GM21360 (cell line): ENCODE measurements at regions not wholly inside any gene's neighbourhood (a gene's known extent, or its start where the extent isn't known, plus 50 kb on each side); places are given as distances from the start of the nearest gene placed in this dataset.
"Not testable (repeated sequence)": the region's sequence is repeated elsewhere in the genome, so short reads cannot be mapped to it uniquely, and the experiment has no call there.

Experiments used
- ATAC-seq: cut with Tn5 transposase; IDR thresholded peaks from one replicate; pipeline ENCODE4 v1.9.1; 2021; ENCODE audit warnings: mild to moderate bottlenecking, moderate library complexity; ENCODE audit not compliant: unreplicated experiment

DNA sequence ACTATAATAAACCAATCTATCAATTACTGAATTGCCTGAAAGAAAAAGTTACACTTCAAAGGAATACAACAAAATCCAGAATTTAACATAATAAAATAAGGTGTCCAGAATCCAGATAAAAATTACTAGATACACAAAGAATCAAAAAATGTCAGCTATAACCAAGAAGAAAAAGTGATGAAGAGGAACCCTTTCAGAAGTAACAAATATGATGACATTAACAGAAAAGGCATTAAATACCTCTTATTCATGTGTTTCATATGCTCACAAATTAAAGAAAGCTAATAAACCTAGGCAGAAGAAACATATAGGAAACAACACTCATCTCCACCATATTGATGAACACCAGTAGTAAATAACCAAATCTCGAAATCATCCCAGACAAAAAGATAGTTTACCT lies 722.8 kb downstream of the ADCYAP1 start:
- ATAC-seq, result no peak

DNA sequence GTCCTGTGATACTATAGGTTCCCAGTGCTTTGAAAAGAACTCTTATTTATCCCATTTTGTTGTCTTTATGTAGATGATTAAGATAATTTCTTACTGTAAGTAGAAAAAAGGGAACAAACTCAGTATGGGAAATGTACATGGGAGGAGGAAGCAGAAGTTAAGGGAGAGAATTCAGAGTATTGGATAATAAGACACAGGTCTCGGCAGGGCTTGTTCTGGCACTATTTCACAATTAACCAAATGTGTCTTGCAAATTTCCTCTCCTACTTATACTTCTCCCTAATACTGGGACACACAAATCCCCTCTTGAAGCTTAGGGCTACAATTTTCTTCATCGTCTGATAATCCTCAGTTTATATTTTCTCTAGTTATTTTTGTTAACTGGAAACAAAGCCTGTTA lies 744.0 kb downstream of the ADCYAP1 start:
- ATAC-seq, result no peak

DNA sequence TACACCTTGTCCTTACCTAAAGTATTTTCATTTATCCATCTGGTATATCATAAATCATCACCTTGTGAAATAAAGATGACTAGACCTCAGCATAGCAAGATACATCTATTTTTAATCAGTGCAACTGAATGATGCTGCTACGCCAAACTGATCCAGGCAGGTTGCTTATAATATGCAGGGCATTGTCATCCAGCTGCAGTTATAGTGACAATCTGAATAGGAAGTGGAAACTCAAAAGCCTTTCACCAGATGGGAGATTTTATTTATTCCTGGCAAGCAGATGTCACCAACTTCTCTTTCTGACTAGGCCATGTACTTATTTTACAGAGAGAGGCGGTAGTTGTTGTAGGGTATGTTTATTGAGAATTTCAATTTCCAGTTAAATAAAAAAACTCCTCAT lies 747.3 kb downstream of the ADCYAP1 start:
- no peak for ATAC-seq

- no peak for ATAC-seq
Observed at GRCh38 chr18:1653873-1654272, 749.2 kb downstream of the ADCYAP1 start.

GRCh38 chr18:1657876-1658275 lies 753.2 kb downstream of the ADCYAP1 start:
- ATAC-seq, result no peak

GRCh38 chr18:1658908-1659566 lies 754.4 kb downstream of the ADCYAP1 start:
- ATAC-seq, result no peak

DNA sequence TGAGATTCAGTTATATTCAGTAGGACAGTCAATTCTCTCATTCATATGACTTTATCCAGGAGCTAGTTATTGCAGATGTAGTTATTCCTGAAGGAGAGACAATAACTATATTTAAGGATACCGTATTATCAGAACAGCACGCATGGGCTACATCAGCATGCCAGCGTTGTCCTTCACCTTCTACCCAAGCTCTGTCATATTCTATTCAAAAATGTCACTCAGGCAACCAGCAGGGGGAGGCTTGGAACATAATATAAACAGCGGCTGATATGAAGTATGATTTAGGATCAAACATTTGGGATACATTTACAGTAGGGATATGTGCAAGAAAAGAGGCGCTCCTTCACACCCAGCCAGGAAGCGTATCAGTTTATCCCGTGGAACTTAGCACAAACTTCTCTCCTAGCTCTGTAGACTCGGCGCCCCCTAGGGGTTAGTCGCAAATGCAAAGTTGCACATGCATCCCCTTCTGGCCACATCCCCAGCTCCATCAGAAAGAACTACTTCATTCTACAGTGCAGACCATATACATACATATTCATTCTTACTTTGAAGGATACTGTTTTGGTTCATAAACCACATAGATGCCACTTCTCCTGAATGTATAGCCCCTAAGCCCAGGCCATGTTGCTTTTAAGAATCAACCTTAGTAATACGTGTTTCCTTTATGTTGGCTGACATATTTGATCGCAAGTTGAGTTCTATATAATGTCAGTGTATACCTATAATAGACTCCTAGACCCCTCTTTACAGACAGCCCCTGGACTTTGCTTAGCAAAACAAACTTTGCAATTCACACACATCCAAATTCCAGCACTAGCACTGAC lies 759.4 kb downstream of the ADCYAP1 start:
- ATAC-seq, result no peak

DNA sequence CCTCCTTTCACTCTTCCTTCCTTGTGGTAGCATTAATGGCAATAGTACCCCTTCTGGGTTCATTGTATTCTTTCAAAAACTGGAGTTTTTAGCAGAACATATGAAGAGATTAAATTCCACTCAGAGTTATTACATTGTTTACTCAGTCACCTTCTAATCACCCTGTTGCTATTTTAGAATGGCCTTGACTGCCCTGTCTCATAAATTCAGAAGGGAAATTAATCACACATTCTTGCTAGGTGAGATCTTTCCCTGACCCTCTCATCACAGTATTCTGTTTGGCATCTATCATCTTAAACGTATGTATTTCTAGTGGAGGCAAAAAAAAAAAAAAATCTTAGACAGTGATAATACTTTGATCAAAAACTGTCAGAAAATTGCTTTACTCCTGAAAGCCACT lies 760.4 kb downstream of the ADCYAP1 start:
- no peak for ATAC-seq

- no peak for ATAC-seq
Observed at GRCh38 chr18:1668279-1668678, 763.6 kb downstream of the ADCYAP1 start.

GRCh38 chr18:1671710-1672109 lies 767.0 kb downstream of the ADCYAP1 start:
- ATAC-seq, result not testable (repeated sequence)

- no peak for ATAC-seq
Observed at GRCh38 chr18:1676387-1676786, 771.7 kb downstream of the ADCYAP1 start.

- no peak for ATAC-seq
Observed at GRCh38 chr18:1680108-1680507, 775.4 kb downstream of the ADCYAP1 start.

GRCh38 chr18:1691863-1692262 lies 787.2 kb downstream of the ADCYAP1 start:
- ATAC-seq, result no peak

- ATAC-seq, result no peak
Observed at GRCh38 chr18:1708006-1708405, 803.3 kb downstream of the ADCYAP1 start.

GRCh38 chr18:1710114-1710513 lies 805.4 kb downstream of the ADCYAP1 start:
- no peak for ATAC-seq

DNA sequence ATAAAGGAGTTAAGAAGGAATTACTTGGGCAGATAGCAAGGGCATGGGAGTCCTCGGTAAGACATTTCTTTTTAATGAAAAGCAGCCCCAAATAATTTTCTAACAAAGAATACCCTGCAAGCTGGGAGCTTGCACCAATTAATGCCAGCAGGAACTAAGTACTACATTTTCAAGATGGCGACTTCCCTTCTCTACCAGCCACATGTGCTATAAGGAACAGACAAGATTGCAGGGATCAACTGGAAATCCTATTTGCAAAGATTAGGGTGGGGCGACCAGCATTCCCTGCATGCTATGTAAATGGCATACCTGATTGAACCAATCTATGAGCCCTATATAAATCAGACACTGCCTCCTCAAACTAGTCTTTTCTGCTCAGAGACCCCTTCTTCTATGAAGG lies 827.5 kb downstream of the ADCYAP1 start:
- no peak for ATAC-seq

DNA sequence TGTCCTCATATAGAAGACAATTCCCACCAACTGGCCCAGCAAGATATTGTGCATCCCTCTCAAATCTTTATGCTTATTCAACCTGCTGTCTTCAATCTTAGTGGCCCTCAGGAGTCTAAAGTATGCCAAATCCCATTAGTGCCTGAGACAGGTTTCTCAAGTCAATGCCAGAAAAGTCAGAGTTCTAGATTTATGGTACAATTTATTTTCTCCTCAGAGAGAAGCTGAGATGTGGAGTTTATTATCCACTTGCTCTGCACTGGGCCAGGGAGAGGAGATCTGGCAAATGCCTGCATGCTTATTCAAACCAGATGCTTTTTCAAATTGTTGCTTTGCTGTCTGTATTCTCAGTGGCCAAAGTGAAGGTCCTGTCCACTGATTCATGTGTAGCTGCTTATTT lies 825.2 kb downstream of the METTL4 start:
- ATAC-seq, result no peak

DNA sequence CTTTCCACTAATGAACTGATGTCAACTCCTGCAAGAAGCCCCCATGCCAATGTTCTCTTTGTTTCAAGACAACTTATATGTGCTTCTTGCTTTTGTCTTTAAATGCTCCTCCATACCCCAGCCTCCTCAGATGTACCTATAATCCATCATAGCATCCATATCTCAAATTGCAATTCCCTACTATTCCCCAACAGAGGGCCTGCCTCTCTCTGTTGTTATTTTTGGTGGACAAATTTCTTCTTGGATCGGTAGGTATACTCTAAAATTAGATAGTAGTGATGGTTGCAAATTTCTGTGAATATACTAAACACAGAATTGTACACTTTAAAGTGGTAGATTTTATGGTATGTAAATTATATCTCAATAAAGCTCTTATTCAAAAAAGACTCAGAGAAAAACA lies 820.1 kb downstream of the METTL4 start:
- ATAC-seq, result no peak

DNA sequence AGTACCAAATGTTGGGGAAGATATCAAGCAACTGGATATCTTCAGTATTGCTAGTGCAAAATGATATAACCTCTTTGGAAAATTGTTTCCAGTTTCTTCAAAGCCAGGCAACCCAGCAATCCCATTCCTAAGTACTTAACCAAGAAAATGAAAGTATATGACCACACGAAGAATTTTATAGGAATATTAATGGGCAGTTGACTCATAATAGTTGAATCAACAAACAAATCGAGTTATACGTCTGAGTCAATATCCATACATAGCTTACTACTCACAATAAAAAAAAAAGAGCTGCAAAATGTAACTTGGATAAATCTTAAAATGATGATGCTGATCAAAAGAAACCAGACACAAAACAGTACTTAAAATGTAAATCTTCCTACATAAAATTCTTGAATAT lies 810.4 kb downstream of the METTL4 start:
- no peak for ATAC-seq

DNA sequence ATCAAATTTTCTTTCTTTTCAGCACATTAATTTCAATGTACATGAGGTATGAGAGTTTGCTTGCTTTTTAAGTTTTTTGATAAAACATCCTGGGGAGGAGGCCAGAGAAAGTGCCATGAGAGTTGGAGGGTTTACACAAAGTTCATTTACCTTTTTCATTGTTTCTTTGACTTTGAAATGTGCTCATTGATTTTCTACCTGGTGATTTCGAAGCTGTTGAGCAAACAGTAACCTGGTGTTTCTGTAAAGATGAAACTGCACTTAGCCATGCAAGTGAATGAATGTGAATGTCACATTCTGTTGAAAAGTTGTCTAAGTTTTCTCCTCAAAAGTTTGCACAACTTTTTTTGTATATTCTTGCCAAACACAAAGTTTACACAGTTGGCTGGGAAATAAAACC lies 797.0 kb downstream of the METTL4 start:
- no peak for ATAC-seq

DNA sequence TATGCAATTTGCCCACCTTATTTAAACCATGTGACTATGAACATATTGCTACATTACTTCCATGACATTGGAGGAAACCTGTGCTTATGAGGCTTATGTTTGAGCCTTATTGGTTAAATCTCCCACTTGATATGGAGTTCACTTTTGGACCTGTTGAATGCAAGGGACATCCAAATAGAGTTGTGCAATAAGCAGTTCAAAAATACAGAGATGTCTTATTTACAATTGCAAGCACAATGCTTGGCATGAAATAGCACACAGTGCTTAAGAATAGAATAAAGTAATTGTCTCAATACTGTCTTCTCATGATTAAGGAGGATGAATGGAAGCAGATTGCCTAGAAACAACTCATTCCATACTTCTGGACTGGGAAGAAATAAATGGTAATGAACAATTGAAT lies 793.5 kb downstream of the METTL4 start:
- no peak for ATAC-seq

DNA sequence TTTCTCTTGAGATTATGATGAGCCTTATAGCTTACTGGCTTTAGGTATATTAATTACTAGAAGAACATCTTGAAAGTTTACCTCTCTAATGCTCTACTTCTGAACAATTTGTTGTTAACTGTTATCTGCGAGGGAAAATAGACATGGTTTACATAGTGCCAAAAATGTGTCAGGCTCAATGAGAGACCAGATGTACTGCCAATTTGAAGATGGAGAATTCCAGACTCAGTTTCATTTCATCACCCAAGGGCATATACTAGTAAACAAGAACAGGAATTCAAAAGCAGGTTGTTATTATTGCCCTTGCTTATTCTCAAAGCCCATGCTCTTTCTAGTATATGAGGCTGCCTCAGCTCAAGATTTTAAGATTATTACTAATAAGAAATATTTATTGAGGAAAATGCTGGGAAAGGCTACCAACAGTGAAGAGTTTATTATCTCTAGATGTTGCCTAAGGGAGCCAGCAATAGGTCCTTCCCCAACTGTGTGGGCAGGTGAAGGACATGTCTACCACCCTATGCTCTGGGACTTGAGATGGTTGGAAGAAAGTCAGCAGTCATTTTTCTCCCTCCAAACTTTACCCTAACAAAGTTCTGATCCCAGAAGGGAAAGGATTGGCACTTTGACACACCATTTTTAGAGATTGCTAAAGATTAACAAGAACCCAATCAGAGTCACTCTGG lies 792.7 kb downstream of the METTL4 start:
- no peak for ATAC-seq
